ENCODE measurements at regions not wholly inside any gene's neighbourhood (a gene's known extent, or its start where the extent isn't known, plus 50 kb on each side); places are given as distances from the start of the nearest gene placed in this dataset.

DNA sequence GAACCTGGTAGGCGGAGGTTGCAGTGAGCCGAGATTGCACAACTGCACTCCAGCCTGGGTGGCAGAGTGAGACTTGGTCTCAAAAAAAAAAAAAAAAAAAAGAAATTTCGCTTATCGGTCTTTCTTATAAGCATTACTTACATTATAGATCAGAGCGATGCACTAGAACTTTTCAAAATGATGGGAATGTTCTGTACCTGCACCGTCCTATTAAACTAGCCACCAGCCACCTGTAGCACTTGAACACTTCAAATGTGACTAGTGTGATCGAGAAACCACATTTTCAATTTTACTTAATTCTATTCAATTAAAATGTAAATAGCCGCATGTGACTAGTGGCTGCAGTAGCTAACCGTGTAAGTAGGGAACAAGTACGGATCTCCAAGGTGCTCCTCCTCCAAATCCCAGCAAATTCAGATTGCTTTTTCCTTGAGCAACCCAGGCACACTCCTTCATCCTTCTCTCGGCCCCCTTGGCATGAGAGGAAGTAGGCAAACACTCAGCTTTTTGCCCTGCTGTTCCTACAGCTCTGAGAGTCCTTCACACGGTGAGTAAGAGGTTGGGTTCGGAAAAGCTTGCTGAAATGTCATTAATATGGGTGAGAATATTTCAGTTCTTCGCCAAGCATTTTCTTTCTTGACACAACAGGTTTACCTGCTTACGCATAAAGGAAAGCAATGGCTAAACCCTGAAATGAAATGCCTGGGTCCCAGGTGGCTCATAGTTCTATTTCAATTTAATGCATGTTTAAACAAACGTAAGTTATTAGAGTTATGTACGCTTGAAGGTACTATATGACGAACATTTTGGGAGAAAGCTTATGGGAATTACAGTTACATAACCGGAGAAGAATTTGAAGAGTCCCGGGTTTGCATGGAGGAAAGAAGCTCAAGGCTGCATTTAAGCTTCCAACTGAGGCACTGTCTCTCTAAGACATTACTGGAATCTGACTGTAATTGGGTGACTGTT is 69.5 kb upstream of the HUNK start:
- TF ChIP-seq, protein P1, sequence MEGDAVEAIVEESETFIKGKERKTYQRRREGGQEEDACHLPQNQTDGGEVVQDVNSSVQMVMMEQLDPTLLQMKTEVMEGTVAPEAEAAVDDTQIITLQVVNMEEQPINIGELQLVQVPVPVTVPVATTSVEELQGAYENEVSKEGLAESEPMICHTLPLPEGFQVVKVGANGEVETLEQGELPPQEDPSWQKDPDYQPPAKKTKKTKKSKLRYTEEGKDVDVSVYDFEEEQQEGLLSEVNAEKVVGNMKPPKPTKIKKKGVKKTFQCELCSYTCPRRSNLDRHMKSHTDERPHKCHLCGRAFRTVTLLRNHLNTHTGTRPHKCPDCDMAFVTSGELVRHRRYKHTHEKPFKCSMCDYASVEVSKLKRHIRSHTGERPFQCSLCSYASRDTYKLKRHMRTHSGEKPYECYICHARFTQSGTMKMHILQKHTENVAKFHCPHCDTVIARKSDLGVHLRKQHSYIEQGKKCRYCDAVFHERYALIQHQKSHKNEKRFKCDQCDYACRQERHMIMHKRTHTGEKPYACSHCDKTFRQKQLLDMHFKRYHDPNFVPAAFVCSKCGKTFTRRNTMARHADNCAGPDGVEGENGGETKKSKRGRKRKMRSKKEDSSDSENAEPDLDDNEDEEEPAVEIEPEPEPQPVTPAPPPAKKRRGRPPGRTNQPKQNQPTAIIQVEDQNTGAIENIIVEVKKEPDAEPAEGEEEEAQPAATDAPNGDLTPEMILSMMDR (conservative IDR thresholded peaks at IDR 0.05; ENCODE audit: low read length) = no peak
- no peak for TF ChIP-seq EZH2phosphoT487 (IDR thresholded peaks at IDR 0.05; ENCODE audit: borderline replicate concordance)

Measured in Loucy (cell line).